ENCODE measurements at regions not wholly inside any gene's neighbourhood (a gene's known extent, or its start where the extent isn't known, plus 50 kb on each side); places are given as distances from the start of the nearest gene placed in this dataset.

- Mint-ChIP-seq H3K4me3 (no peak overlapping the region), H3K9me3 (peaks cover 7% of the 10 kb centered on the region), H3K36me3 (ENCODE audit: low read depth) (no peaks in the 10 kb centered on the region), H3K27ac (no peak overlapping the region), H3K27me3 (no peaks in the 10 kb centered on the region), H3K4me1 (no peaks in the 10 kb centered on the region)
- ATAC-seq (ENCODE audit: low read depth) (no peak), DNase-seq (no peak)
- ChIA-PET POLR2A (no interaction called here), CTCF (no interaction called here)
- intact Hi-C loops (cut with micrococcal nuclease) = no loop called here
- TF ChIP-seq CTCF (IDR thresholded peaks at IDR 0.05) = no peak
Observed at GRCh38 chr16:63346000-63346399, 1309.8 kb upstream of the CDH8 start.

GRCh38 chr16:63337264-63337663 is 1301.0 kb upstream of the CDH8 start:
- peaks cover 17% of the 10 kb centered on the region for H3K9me3 Mint-ChIP-seq
- intact Hi-C loops (cut with micrococcal nuclease) = no loop called here
- ChIA-PET POLR2A (no interaction called here), CTCF (no interaction called here)
- no peaks in the 10 kb centered on the region for H3K36me3 Mint-ChIP-seq (ENCODE audit: low read depth)
- H3K4me1 Mint-ChIP-seq = no peaks in the 10 kb centered on the region
- no peaks in the 10 kb centered on the region for H3K27me3 Mint-ChIP-seq
- TF ChIP-seq CTCF (IDR thresholded peaks at IDR 0.05) = no peak
- no peak for ATAC-seq (ENCODE audit: low read depth)
- H3K4me3 Mint-ChIP-seq = no peak overlapping the region
- no peak overlapping the region for H3K27ac Mint-ChIP-seq
- no peak for DNase-seq

- no peak for TF ChIP-seq CTCF (IDR thresholded peaks at IDR 0.05)
- peaks cover 9% of the 10 kb centered on the region for H3K9me3 Mint-ChIP-seq
- no peak for DNase-seq
- no peak overlapping the region for H3K4me3 Mint-ChIP-seq
- no peaks in the 10 kb centered on the region for H3K4me1 Mint-ChIP-seq
- POLR2A ChIA-PET = no interaction called here
- no peaks in the 10 kb centered on the region for H3K27me3 Mint-ChIP-seq
- ATAC-seq (ENCODE audit: low read depth) = no peak
- no peaks in the 10 kb centered on the region for H3K36me3 Mint-ChIP-seq (ENCODE audit: low read depth)
- H3K27ac Mint-ChIP-seq = no peak overlapping the region
- intact Hi-C loops (cut with micrococcal nuclease) = no loop called here
- CTCF ChIA-PET = no interaction called here
Observed at GRCh38 chr16:63331111-63331510, 1294.9 kb upstream of the CDH8 start.

- Mint-ChIP-seq H3K27me3 (no peaks in the 10 kb centered on the region), H3K36me3 (ENCODE audit: low read depth) (no peaks in the 10 kb centered on the region), H3K9me3 (peaks cover 6% of the 10 kb centered on the region), H3K4me1 (no peaks in the 10 kb centered on the region), H3K4me3 (no peak overlapping the region), H3K27ac (no peak overlapping the region)
- ATAC-seq (ENCODE audit: low read depth) (no peak), DNase-seq (no peak)
- ChIA-PET CTCF (no interaction called here), POLR2A (no interaction called here)
- intact Hi-C loops (cut with micrococcal nuclease) = no loop called here
- no peak for TF ChIP-seq CTCF (IDR thresholded peaks at IDR 0.05)
Observed at GRCh38 chr16:63326736-63327339, 1290.6 kb upstream of the CDH8 start.

- Mint-ChIP-seq H3K27me3 (no peaks in the 10 kb centered on the region), H3K9me3 (peaks cover 2% of the 10 kb centered on the region)
Observed at GRCh38 chr16:63323722-63324705, 1287.8 kb upstream of the CDH8 start.

More at GRCh38 chr16:63323722-63324705, 1287.8 kb upstream of the CDH8 start:
- TF ChIP-seq CTCF (IDR thresholded peaks at IDR 0.05) = no peak
- Mint-ChIP-seq H3K36me3 (ENCODE audit: low read depth) (no peaks in the 10 kb centered on the region), H3K4me3 (no peak overlapping the region), H3K27ac (no peak overlapping the region), H3K4me1 (no peaks in the 10 kb centered on the region)
- ATAC-seq (ENCODE audit: low read depth) (no peak), DNase-seq (no peak)
- POLR2A ChIA-PET = no interaction called here
- CTCF ChIA-PET = no interaction called here
- intact Hi-C loops (cut with micrococcal nuclease) = no loop called here

All from activated B cell treated with CpG ODN at 0.5 μM for 24 hours (primary cell).